ENCODE measurements at regions not wholly inside any gene's neighbourhood (a gene's known extent, or its start where the extent isn't known, plus 50 kb on each side); places are given as distances from the start of the nearest gene placed in this dataset.
A peak's percentile ranks its signal among the peaks of the same experiment; 100 is the strongest.

DNA sequence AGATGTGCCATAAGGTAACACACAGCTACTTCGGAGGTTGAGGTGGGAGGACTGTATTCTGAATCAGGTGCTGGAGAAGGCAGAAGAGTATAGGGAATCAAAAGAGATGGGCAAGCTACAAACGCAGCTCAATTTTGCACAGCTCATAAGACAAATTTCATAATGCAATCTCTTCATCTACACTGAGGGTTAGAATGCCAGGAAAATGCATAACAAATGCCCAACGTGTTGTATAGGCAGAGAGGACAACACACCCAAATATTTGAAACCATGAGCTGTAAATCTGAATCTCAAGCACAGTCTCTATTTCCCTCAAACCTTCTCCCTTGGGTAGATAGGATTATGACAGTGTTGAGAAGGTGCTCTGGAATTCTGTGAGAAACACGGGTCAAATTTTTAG lies 263.1 kb upstream of the FOXN3 start:
- peak overlapping the region; percentile 94 for H3K4me2 ChIP-seq (ENCODE audit: low read length)
- H3K4me3 ChIP-seq (ENCODE audit: low read length), result no peak overlapping the region
- peaks cover 29% of the 10 kb centered on the region for H3K4me1 ChIP-seq (ENCODE audit: low read length)
- TF ChIP-seq, protein P1, sequence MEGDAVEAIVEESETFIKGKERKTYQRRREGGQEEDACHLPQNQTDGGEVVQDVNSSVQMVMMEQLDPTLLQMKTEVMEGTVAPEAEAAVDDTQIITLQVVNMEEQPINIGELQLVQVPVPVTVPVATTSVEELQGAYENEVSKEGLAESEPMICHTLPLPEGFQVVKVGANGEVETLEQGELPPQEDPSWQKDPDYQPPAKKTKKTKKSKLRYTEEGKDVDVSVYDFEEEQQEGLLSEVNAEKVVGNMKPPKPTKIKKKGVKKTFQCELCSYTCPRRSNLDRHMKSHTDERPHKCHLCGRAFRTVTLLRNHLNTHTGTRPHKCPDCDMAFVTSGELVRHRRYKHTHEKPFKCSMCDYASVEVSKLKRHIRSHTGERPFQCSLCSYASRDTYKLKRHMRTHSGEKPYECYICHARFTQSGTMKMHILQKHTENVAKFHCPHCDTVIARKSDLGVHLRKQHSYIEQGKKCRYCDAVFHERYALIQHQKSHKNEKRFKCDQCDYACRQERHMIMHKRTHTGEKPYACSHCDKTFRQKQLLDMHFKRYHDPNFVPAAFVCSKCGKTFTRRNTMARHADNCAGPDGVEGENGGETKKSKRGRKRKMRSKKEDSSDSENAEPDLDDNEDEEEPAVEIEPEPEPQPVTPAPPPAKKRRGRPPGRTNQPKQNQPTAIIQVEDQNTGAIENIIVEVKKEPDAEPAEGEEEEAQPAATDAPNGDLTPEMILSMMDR (IDR thresholded peaks at IDR 0.05; ENCODE audit: low read depth, low read length), result no peak
- TF ChIP-seq EZH2phosphoT487 (IDR thresholded peaks at IDR 0.05; ENCODE audit: low read depth), result no peak
- no peaks in the 10 kb centered on the region for H3K27me3 ChIP-seq (ENCODE audit: low read depth, low read length)
- no peak overlapping the region for H2AFZ ChIP-seq (ENCODE audit: low read depth, low read length)
- H3K27ac ChIP-seq (ENCODE audit: low read length), result peak overlapping the region; percentile 94; the same call in 1 of the 2 replicates
- peaks cover 17% of the 10 kb centered on the region for H3K9me3 ChIP-seq (ENCODE audit: insufficient read depth, low read length)
- H3K36me3 ChIP-seq (replicated peaks; ENCODE audit: low read depth, low read length), result peaks cover 9% of the 10 kb centered on the region
- peak overlapping the region; percentile 56; the same call in 1 of the 2 replicates for H3K9ac ChIP-seq (ENCODE audit: low read length)
- H3K79me2 ChIP-seq (ENCODE audit: low read length), result no peaks in the 10 kb centered on the region
- H4K20me1 ChIP-seq (ENCODE audit: insufficient read depth, low read length), result no peaks in the 10 kb centered on the region

DNA sequence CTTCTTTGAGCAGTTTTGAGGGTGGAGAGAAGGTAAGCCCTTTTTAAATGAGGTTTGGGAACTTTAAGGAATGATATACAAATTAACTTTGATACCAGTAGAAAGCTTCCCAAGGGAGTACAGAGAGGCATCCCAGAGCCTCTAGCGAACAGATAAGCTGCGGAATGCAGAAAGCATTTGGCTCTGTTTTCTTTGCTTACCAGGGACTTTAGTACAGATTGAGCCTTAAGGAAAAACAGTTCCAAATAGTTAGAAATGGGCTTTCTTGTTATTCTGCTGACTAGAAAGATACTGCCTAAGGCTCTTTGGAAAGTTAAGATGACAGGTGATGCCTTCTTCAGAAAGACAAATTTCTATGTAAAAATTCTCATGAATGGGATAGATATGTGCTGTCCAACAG lies 261.7 kb upstream of the FOXN3 start:
- H2AFZ ChIP-seq (ENCODE audit: low read depth, low read length), result no peak overlapping the region
- H4K20me1 ChIP-seq (ENCODE audit: insufficient read depth, low read length), result no peaks in the 10 kb centered on the region
- peaks cover 12% of the 10 kb centered on the region for H3K9me3 ChIP-seq (ENCODE audit: insufficient read depth, low read length)
- H3K27me3 ChIP-seq (ENCODE audit: low read depth, low read length), result no peaks in the 10 kb centered on the region
- H3K79me2 ChIP-seq (ENCODE audit: low read length), result no peaks in the 10 kb centered on the region
- no peak overlapping the region for H3K4me2 ChIP-seq (ENCODE audit: low read length)
- no peak overlapping the region for H3K9ac ChIP-seq (ENCODE audit: low read length)
- no peak overlapping the region for H3K4me3 ChIP-seq (ENCODE audit: low read length)
- TF ChIP-seq, protein P1 (IDR thresholded peaks at IDR 0.05; ENCODE audit: low read depth, low read length), result no peak
- TF ChIP-seq EZH2phosphoT487 (IDR thresholded peaks at IDR 0.05; ENCODE audit: low read depth), result no peak
- peaks cover 29% of the 10 kb centered on the region for H3K4me1 ChIP-seq (ENCODE audit: low read length)
- peaks cover 9% of the 10 kb centered on the region for H3K36me3 ChIP-seq (replicated peaks; ENCODE audit: low read depth, low read length)
- no peak overlapping the region for H3K27ac ChIP-seq (ENCODE audit: low read length)

DNA sequence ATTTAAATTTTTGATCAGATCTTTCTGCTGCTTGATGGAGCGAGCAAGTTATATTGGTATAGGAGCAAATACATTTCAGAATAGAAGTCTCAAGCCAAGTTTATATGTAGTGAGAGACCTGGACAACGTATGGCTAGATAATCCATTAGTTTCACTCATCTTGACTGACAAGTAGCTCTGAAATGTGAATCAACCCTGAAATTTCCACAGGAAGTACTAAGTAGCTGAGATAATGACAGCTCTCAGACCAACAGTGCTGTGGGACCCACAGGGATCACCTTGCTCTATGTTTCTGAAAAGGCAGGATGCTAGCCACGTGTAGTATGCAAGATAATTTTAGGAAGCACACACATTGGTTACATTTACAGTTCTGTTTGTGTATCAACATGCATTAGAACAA lies 258.6 kb upstream of the FOXN3 start:
- no peak for TF ChIP-seq EZH2phosphoT487 (IDR thresholded peaks at IDR 0.05; ENCODE audit: low read depth)
- TF ChIP-seq, protein P1 (IDR thresholded peaks at IDR 0.05; ENCODE audit: low read depth, low read length), result no peak
- Histone ChIP-seq H3K9me3 (ENCODE audit: insufficient read depth, low read length) (no peaks in the 10 kb centered on the region), H3K4me1 (ENCODE audit: low read length) (peaks cover 10% of the 10 kb centered on the region), H2AFZ (ENCODE audit: low read depth, low read length) (no peak overlapping the region), H3K36me3 (replicated peaks; ENCODE audit: low read depth, low read length) (no peaks in the 10 kb centered on the region), H3K27me3 (ENCODE audit: low read depth, low read length) (no peaks in the 10 kb centered on the region), H4K20me1 (ENCODE audit: insufficient read depth, low read length) (no peaks in the 10 kb centered on the region), H3K4me2 (ENCODE audit: low read length) (no peak overlapping the region), H3K4me3 (ENCODE audit: low read length) (no peak overlapping the region), H3K27ac (ENCODE audit: low read length) (no peak overlapping the region), H3K79me2 (ENCODE audit: low read length) (no peaks in the 10 kb centered on the region), H3K9ac (ENCODE audit: low read length) (no peak overlapping the region)

DNA sequence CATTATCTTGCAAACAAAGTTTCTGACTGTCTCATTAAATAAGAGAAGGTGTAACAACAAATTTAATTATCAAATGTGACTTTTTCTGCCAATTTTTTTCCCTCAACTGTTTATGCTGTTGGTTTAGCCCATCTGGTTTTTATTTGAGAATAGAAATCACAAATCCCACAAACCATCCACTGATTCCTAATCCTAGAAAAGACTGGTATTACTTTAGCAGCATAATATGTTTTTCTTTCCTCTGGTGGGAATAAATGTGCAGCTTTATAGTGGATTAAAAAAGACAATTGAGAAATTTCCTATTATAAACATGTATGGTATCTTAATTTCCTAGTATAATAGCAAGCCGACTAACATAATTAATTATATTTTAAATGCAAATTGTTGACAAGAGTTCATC lies 257.9 kb upstream of the FOXN3 start:
- Histone ChIP-seq H3K4me2 (ENCODE audit: low read length) (no peak overlapping the region), H3K27me3 (ENCODE audit: low read depth, low read length) (no peaks in the 10 kb centered on the region)

More for the DNA sequence above, 257.9 kb upstream of the FOXN3 start:
- peaks cover 4% of the 10 kb centered on the region for H3K4me1 ChIP-seq (ENCODE audit: low read length)
- H3K9ac ChIP-seq (ENCODE audit: low read length), result no peak overlapping the region
- no peaks in the 10 kb centered on the region for H3K36me3 ChIP-seq (replicated peaks; ENCODE audit: low read depth, low read length)
- no peaks in the 10 kb centered on the region for H4K20me1 ChIP-seq (ENCODE audit: insufficient read depth, low read length)
- TF ChIP-seq, protein P1 (IDR thresholded peaks at IDR 0.05; ENCODE audit: low read depth, low read length), result no peak
- TF ChIP-seq EZH2phosphoT487 (IDR thresholded peaks at IDR 0.05; ENCODE audit: low read depth), result no peak
- no peak overlapping the region for H2AFZ ChIP-seq (ENCODE audit: low read depth, low read length)
- H3K4me3 ChIP-seq (ENCODE audit: low read length), result no peak overlapping the region
- no peaks in the 10 kb centered on the region for H3K79me2 ChIP-seq (ENCODE audit: low read length)
- no peaks in the 10 kb centered on the region for H3K9me3 ChIP-seq (ENCODE audit: insufficient read depth, low read length)
- H3K27ac ChIP-seq (ENCODE audit: low read length), result no peak overlapping the region

Data from OCI-LY3 (cell line).